ENCODE measurements at regions not wholly inside any gene's neighbourhood (a gene's known extent, or its start where the extent isn't known, plus 50 kb on each side); places are given as distances from the start of the nearest gene placed in this dataset.
A peak's percentile ranks its signal among the peaks of the same experiment; 100 is the strongest.
"Not testable (repeated sequence)": the region's sequence is repeated elsewhere in the genome, so short reads cannot be mapped to it uniquely, and the experiment has no call there.

DNA sequence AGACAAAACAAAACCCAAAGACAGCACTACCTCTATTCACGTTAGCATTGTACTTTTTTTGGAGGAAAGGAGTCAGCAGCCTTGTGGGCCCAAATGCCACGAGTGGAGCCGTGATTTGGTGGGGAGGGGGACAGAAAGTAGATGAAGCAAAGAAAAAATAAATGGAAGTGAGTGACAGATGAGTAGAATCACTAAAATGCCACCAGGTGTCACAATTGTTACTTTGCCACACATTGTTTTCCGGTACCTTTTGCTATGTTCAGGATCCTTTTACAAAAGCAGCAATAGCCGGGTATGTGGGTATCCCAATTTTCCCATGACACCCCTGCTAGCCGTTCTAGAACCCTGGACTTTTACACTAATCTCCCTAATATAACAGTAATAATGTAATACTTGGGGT lies 85.0 kb upstream of the AK4 start:
- peak in 1 of 2 experiments; percentile 36 for DNase-seq

DNA sequence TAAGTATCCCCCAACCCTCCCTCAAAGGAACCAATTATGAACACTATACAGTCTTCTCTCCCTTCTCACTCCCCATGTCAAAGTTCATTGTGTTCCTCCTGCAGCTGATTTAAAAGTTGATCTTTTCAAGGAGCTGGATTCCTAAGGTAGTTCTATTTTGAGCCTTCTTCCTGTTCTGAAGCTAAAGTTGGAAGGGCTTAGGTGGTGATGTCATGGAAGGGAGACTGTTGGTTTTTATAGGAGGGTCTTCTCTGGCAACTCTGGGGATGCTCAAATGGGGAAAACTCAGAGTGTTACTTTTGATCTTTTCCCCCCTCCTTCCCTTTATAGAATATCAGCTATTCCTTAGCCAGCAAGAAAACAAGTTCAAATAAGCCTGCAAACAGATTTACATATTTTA lies 83.0 kb upstream of the AK4 start:
- no peak for DNase-seq

GRCh38 chr1:65065524-65066418 lies 82.2 kb upstream of the AK4 start:
- DNase-seq = no peak

GRCh38 chr1:65066419-65066765 lies 81.6 kb upstream of the AK4 start:
- DNase-seq = no peak

DNA sequence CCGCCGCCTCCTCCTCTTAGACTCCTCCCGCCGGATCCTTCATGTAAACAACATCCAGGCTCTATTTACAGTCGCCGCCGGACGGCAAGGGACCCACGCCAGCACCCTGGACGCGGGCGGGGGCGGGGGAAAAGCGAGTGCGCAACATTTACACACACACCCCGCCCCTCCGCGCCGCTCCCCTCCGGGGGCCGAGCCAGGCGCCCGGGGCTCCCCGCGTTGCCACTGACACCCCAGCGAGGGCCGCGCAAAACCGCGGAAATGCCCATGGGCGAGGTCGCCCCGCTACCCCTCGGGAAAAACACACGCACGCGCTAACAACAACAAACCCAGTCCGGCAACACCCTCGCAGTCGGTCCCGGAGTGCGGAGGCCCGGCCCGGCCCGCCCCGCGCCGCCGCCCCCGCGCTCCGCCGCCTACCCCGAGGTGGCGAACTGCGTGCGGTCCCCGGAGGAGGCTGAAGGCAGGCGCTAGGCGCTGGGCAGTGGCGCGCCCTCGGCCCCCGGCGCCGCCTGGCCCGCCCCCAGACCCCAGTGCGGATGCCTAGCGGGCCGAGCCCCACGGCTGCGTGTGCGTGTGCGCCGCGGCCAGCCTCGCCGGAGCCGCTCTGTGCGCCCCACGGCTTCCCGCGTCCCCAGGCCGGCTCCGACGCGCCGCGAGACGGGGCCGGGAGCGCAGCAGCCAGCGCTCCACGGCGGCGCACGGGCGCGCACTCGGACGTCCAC lies 81.1 kb upstream of the AK4 start:
- peak; percentile 44 to 48 for DNase-seq

- DNase-seq = peak; percentile 49 to 73
Measured at GRCh38 chr1:65067491-65068201, 80.4 kb upstream of the AK4 start.

- peak in 1 of 2 experiments; percentile 36 for DNase-seq
Measured at GRCh38 chr1:65068202-65069010, 79.6 kb upstream of the AK4 start.

DNA sequence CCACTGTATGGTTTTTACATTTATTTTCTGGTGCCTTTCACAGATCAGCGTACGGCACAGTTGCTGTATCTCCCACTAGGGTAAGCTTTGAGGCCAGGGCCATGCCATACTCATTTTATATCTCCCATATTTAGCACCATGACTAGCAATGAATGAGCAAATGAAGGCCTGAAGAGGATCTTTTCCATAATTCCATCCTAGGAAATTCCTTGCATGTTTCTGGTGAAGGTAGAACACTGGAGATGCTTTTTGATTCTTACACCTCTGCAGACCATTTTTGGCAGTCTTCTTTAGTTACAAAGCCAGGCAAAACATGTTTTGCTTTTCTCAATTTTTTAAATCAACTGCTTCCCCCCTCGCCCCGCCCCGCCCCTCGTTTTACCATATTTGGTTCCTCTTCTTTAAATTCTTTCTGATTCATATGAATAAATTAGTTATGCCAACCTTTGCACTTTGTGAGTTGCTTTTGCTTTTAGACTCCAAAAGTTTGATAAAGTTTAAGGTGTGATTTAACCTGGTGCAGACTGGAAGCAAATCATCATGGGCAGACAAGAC lies 78.9 kb upstream of the AK4 start:
- DNase-seq = peak; percentile 11 to 33

DNA sequence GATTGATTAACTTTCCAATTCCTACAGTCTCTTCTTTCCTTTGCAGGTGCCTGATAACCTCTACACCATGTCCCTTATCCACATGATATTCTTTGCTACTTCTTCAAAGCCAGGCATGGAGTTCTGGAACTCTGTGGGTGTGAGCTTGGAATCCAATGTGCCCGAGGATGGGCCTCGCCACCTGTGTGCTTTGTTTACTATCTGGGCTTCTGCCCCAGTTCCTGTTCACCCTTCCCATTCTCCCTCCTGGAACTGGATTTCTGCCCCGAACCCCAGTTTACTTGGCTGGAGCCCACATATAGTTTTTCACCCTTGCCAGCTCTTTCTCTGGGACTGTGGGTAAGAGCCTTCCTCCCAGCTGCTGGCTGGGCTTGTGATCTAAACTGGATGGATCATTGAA lies 75.2 kb upstream of the AK4 start:
- no peak for DNase-seq

- peak; percentile 68 to 75 for DNase-seq
Measured at GRCh38 chr1:65075123-65075976, 72.7 kb upstream of the AK4 start.

GRCh38 chr1:65077369-65077768 lies 70.6 kb upstream of the AK4 start:
- DNase-seq = no peak

DNA sequence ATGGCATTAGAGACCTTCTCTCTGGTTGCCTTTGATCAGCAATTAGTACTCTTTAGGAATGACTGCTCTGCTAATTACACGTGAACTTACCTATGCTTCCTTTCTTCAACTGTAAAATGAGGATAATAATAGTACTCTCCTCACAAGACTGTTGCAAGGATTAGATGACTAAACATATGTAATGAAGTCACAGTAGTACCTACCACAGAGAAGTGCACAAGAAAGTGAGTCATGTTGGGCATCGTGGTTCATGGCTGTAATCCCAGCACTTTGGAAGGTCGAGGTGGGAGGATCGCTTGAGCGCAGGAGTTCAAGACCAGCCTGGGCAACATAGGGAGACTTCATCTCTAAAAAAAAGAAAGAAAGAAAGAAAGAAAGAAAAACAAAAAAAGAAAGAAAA lies 68.1 kb upstream of the AK4 start:
- peak in 1 of 2 experiments; percentile 10 for DNase-seq

DNA sequence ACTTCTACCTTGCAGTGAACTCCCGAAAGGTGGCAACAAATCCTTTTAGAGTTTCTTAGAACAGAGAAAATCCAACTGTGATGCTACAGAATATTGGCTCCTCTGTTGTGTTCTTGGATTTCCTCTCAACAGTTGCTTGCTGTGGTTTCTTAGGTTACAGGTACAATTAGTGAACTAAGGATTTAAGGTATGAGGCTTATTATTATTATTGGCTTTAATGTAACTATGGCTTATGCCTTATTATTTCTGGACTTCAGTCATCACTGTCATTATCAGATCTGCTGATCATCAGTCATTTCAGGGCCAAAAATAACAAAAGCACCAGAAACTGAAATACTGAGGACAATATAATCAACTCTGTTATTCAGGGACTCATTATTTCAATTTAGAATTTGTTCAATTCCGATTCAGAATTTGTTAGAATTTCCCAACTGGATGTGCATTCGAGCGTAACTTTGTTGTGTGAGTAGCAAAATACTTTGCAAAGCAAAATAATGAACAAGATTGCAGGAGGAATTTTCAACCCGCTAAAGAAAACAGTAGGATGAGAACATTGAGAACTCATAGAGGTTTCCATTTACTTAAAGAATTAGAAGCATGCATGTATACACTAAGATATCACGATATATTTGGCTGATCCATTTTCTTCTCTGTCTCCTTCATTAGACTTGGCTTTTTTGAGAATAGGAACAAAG lies 65.5 kb upstream of the AK4 start:
- DNase-seq = no peak

GRCh38 chr1:65083263-65083896 lies 64.6 kb upstream of the AK4 start:
- no peak for DNase-seq

DNA sequence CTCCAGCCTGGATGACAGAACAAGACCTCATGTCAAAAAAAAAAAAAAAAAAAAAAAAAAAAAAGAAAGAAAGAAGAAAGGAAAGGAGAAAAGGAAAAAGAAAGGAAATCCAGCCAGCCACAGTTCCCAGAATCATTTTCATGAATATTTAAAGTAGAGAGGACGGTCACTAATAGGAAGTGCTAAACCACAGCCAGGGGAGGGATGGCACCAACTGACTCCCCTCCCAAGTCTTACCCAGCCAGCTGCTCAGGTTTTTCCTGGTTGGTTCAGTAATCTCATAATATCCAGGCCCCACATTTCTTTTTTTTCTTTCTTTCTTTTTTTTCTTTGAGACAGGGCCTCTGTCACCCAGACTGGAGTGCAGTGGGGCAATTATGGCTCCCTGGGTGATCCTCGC lies 63.9 kb upstream of the AK4 start:
- DNase-seq = peak; percentile 31 to 33

DNA sequence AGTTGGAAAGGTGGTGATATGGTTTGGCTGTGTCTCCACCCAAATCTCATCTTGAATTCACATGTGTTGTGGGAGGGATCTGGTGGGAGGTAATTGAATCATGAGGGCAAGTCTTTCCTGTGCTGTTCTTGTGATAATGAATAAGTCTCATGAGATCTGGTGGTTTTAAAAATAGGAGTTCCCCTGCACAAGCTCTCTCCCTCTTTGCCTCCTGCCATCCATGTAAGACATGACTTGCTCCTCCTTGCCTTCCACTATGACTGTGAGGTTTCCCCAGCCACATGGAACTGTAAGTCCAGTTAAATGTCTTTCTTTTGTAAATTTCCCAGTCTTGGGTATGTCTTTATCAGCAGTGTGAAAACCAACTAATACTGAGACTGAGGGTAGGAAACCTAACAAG lies 60.5 kb upstream of the AK4 start:
- not testable (repeated sequence) for DNase-seq

DNA sequence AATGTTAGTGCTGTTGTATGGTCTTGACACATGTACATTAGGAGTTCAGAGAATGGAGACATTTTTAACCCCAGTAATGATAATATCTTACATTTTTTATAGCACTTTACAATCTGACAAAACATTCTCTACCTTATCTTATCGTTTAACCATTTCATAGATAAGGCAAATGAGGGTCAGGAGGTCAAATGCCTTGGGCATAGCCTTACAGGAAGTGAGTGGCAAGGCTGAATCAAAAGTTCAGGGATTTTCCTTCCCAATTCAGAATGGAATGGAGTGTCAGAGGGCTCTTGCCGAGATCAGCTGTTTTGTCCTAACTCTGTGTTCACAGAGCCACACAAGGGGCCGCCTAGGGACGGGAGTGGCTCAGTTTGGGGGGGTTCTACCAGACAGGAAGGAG lies 57.6 kb upstream of the AK4 start:
- DNase-seq = no peak

GRCh38 chr1:65092691-65093090 lies 55.3 kb upstream of the AK4 start:
- DNase-seq = no peak

DNA sequence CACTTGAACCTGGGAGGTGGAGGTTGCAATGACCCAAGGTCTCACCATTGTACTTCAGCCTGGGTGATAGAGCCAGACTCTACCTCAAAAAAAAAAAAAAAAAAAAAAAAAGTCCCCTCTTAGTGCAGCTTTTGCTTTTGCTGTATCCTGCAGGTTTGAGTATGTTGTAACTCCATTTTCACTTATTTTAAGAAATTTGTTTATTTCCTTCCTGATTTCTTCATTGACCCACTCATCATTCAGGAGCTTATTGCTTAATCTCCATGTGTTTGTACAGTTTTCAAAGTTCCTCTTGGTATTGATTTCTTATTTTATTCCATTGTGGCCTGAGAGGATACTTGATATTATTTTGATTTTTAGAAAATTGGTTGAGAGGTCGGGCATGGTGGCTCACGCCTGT lies 50.9 kb upstream of the AK4 start:
- peak; percentile 88 to 94 for DNase-seq
